ENCODE measurements at regions not wholly inside any gene's neighbourhood (a gene's known extent, or its start where the extent isn't known, plus 50 kb on each side); places are given as distances from the start of the nearest gene placed in this dataset.

GRCh38 chr4:106615410-106615945 is 246.9 kb upstream of the GIMD1 start:
- no peak overlapping the region for H3K4me2 ChIP-seq (ENCODE audit: control insufficient read depth, insufficient read depth)
- POLR2A ChIA-PET = no interaction called here
- no peaks in the 10 kb centered on the region for H3K9me3 ChIP-seq (replicated peaks; ENCODE audit: control insufficient read depth, insufficient read depth, low read length)
- no peaks in the 10 kb centered on the region for H3K36me3 ChIP-seq (ENCODE audit: control insufficient read depth in 2 of 2, insufficient read depth in 2 of 2, low read length in 1 of 2)
- WGBS (ENCODE audit: insufficient coverage, insufficient replicate concordance, low lambda C conversion rate, missing lambda C conversion rate) = 2% methylated on average over 4 of the region's 4 CpGs
- H3K9ac ChIP-seq (ENCODE audit: control insufficient read depth, insufficient read depth, low read length) = no peak overlapping the region
- no peaks in the 10 kb centered on the region for H3K4me1 ChIP-seq (ENCODE audit: control insufficient read depth, insufficient read depth, low read length)
- no peaks in the 10 kb centered on the region for H3K27me3 ChIP-seq (replicated peaks in 1 of 2; ENCODE audit: control insufficient read depth in 2 of 2, insufficient read depth in 2 of 2, low read length in 1 of 2)
- H3K27ac ChIP-seq (ENCODE audit: control insufficient read depth, insufficient read depth) = no peak overlapping the region
- SMC1A ChIA-PET (ENCODE audit: uncharacterized antibody, unreplicated experiment) = no interaction called here
- in situ Hi-C loops (cut with MboI) = no loop called here
- FAIRE-seq (no peak), DNase-seq (ENCODE audit: low read depth, low spot score) (no peak), ATAC-seq (no peak)
- H2AFZ ChIP-seq (ENCODE audit: control insufficient read depth, low read depth, low read length) = no peak overlapping the region
- no peaks in the 10 kb centered on the region for H3K79me2 ChIP-seq (ENCODE audit: control insufficient read depth, insufficient read depth, low read length)
- CTCF ChIA-PET = no interaction called here
- H4K20me1 ChIP-seq (ENCODE audit: control insufficient read depth, insufficient read depth) = no peaks in the 10 kb centered on the region
- H3K4me3 ChIP-seq = no peak overlapping the region
- intact Hi-C loops (cut with micrococcal nuclease; ENCODE audit: unreplicated experiment) = no loop called here
- BruUV-seq (replicated peaks) = no TSS peak
- RAD21 ChIA-PET (ENCODE audit: unreplicated experiment) = no interaction called here
- TF ChIP-seq NFIC (IDR thresholded peaks at IDR 0.05; ENCODE audit: low read depth, low read length) = no peak
- TF ChIP-seq ZNF217 (IDR thresholded peaks at IDR 0.05) = no peak
- TF ChIP-seq SKIL (IDR thresholded peaks at IDR 0.05; ENCODE audit: low read depth, poor library complexity, severe bottlenecking) = no peak
- no peak for TF ChIP-seq IRF4 (IDR thresholded peaks at IDR 0.05; ENCODE audit: low read depth, low read length)
- no peak for TF ChIP-seq YBX1 (IDR thresholded peaks at IDR 0.05)
- no peak for TF ChIP-seq FOXM1 (IDR thresholded peaks at IDR 0.05; ENCODE audit: low read depth, low read length)
- TF ChIP-seq KAT2A (conservative IDR thresholded peaks at IDR 0.05; ENCODE audit: control insufficient read depth, low read depth, low read length) = no peak
- no peak for TF ChIP-seq CHD1 (IDR thresholded peaks at IDR 0.05; ENCODE audit: low read depth, low read length)
- TF ChIP-seq MEF2B (IDR thresholded peaks at IDR 0.05; ENCODE audit: partially characterized antibody, poor library complexity, severe bottlenecking) = no peak
